GM23248 (cell line): ENCODE measurements at regions not wholly inside any gene's neighbourhood (a gene's known extent, or its start where the extent isn't known, plus 50 kb on each side); places are given as distances from the start of the nearest gene placed in this dataset.

Source experiments
- EZH2 ChIP-seq: fragments of 200-600 bp; sonication (generic); IDR thresholded peaks from 2 replicates; pipeline ENCODE4 v1.6.1; 2018; ENCODE audit warnings: antibody characterized with exemption, mild to moderate bottlenecking; ENCODE audit not compliant: insufficient read depth, poor library complexity, severe bottlenecking
- EZH2phosphoT487 ChIP-seq: fragments of 200-600 bp; sonication (generic); IDR thresholded peaks from 2 replicates; pipeline ENCODE4 v1.6.1; 2018; ENCODE audit warnings: antibody characterized with exemption, moderate library complexity, mild to moderate bottlenecking, low read depth; ENCODE audit not compliant: insufficient read depth

DNA sequence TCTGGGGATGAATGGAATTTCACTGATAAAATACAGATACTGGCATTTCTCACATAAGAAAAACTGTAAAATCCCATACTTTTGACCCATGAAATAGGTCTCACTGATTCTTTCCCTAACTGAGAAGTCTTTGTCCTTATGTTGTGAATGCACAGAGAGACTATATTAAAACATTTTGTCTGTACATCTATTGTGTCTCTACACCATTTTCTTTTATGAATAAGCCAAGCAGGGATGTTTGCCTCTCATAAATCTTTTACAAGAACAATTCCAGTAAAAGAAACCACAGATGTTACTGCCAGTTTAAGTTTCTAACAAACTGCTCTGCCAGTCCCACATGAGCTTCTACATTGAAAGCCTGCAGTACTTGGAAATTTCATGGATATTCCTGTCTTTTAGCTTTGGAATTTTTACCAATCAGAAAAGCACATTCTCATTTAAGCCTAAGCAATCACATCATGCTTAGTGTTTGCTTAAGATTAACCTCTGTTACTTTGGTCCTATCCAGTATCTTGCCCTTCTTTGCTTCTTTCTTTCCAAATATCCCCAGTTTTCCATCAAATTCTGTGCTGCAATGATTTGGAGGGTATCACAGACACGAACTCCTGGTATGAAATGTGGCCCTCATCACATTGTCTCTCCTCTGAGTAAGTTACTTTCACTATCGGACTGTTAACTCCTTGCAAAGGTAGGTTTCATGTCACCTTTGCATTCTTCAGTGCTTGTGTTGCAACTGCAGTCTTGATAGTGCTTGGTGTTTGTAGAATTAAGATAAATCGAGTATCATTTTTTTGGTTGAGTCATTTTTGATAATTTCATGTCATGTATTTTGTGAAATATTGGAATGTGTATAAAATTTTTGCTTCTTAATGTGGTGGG lies 415.1 kb upstream of the ADAMTSL1 start:
- no peak for TF ChIP-seq EZH2
- no peak for TF ChIP-seq EZH2phosphoT487
